ENCODE measurements at regions not wholly inside any gene's neighbourhood (a gene's known extent, or its start where the extent isn't known, plus 50 kb on each side); places are given as distances from the start of the nearest gene placed in this dataset.

DNA sequence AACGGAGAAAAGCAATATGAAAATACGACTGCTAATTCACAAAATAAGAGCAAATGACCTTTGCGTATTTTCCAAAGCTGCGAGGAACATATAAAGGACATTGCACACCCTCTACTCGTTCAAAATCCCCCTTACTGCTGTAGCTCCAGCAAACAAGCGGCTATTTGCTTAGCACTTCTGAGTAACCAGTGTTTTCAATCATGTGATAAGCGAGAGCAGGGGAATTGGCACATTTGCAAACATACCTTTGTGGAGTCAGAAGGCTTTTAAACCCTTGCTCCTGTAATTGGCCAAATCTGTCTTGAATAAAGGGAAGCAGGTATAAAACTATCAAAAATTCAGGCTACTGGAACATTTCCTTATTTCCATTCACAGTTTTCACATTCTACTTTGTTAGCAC is 610.2 kb downstream of the UBE2NL start:
- TF ChIP-seq, protein P1, sequence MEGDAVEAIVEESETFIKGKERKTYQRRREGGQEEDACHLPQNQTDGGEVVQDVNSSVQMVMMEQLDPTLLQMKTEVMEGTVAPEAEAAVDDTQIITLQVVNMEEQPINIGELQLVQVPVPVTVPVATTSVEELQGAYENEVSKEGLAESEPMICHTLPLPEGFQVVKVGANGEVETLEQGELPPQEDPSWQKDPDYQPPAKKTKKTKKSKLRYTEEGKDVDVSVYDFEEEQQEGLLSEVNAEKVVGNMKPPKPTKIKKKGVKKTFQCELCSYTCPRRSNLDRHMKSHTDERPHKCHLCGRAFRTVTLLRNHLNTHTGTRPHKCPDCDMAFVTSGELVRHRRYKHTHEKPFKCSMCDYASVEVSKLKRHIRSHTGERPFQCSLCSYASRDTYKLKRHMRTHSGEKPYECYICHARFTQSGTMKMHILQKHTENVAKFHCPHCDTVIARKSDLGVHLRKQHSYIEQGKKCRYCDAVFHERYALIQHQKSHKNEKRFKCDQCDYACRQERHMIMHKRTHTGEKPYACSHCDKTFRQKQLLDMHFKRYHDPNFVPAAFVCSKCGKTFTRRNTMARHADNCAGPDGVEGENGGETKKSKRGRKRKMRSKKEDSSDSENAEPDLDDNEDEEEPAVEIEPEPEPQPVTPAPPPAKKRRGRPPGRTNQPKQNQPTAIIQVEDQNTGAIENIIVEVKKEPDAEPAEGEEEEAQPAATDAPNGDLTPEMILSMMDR (IDR thresholded peaks at IDR 0.05), result no peak
- ATAC-seq (ENCODE audit: low FRiP score) (no peak), DNase-seq (ENCODE audit: low spot score) (no peak)

GRCh38 chrX:144531877-144532276 is 648.0 kb downstream of the UBE2NL start:
- DNase-seq (ENCODE audit: low spot score) (no peak), ATAC-seq (ENCODE audit: low FRiP score) (no peak)
- TF ChIP-seq, protein P1 (IDR thresholded peaks at IDR 0.05), result no peak

DNA sequence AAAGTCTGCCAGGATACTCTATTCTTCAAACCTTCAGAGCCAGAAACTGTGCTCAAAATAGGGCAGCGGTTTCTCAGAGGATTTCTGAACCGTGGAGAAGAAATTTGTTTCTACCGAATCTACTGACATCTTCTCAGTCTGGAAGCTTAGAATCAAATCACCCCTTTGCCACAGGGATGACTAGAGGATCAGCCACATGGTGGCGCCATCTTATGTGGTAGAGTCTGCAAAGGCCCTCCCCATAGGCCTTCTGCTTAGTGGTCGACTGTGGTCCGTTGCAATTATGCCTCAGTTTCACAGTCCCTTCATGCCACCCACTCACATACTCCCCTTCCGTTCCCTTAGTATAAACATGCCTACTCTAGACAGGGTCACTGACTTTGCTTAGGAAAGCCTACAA is 680.7 kb upstream of the SPANXN1 start:
- DNase-seq (ENCODE audit: low spot score), result no peak
- ATAC-seq (ENCODE audit: low FRiP score), result no peak
- TF ChIP-seq, protein P1 (IDR thresholded peaks at IDR 0.05), result no peak

- ATAC-seq (ENCODE audit: low FRiP score) (no peak), DNase-seq (ENCODE audit: low spot score) (no peak)
- TF ChIP-seq, protein P1 (IDR thresholded peaks at IDR 0.05), result no peak
Measured at GRCh38 chrX:144586756-144587155, 660.5 kb upstream of the SPANXN1 start.

DNA sequence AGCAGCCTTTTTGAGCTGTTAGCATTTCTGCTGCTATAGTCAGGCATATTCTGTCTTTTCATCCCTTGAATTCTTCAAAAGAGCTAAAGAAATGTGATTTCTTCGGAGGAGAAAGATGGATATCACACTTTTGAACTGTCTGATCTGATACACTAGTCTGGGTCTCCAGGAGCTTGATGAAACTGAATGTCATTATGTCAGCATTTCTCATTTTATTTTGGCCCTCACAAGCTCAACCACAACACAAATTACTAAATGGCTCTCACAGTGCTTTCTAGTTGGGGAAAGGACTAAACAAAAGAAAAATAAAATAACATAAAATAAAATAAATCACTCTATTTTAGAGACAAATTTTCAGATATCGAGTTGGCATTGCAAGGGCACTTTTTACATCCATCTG is 655.3 kb upstream of the SPANXN1 start:
- TF ChIP-seq, protein P1 (IDR thresholded peaks at IDR 0.05), result no peak
- ATAC-seq (ENCODE audit: low FRiP score) (no peak), DNase-seq (ENCODE audit: low spot score) (no peak)

DNA sequence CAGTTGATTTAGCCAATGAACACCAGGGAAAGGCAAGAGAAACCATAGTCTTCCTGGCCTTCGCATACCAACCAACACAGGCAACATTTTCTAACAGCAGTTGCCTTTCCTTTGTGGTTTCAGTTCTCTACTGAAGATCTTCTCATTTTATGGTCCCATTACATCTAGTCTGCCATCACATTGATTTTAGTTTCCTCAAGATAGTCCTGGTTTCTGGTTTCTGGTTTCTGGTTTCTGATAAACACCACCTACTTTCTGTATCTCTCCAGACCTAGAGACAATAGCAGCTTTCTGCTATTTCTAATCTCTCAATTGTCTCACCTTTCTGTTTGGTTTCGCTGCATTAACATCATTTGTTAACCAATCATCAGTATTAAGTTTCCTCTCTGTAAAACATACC is 646.3 kb upstream of the SPANXN1 start:
- ATAC-seq (ENCODE audit: low FRiP score), result no peak
- DNase-seq (ENCODE audit: low spot score), result no peak
- TF ChIP-seq, protein P1 (IDR thresholded peaks at IDR 0.05), result no peak

DNA sequence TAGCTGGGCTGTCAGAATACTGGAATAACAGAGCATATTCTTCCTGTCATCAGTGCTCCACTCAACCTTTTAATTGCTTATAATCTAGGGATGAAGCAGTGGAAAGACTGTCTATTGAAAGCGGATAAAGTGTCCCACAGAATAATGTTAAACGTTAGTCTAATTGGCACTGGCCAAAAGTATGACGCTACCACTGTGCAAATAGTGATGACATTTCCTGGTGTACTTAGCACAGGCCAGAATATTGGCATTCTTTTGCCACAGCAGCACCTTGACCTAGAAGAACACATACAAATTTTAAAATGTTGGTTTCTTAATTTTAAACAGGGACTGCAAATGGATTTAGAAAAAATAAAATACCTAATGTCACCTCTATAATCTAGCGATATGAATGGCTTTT is 635.2 kb upstream of the SPANXN1 start:
- no peak for ATAC-seq (ENCODE audit: low FRiP score)
- no peak for DNase-seq (ENCODE audit: low spot score)

More for the DNA sequence above, 635.2 kb upstream of the SPANXN1 start:
- TF ChIP-seq, protein P1 (IDR thresholded peaks at IDR 0.05), result no peak
